ENCODE measurements at regions not wholly inside any gene's neighbourhood (a gene's known extent, or its start where the extent isn't known, plus 50 kb on each side); places are given as distances from the start of the nearest gene placed in this dataset.

DNA sequence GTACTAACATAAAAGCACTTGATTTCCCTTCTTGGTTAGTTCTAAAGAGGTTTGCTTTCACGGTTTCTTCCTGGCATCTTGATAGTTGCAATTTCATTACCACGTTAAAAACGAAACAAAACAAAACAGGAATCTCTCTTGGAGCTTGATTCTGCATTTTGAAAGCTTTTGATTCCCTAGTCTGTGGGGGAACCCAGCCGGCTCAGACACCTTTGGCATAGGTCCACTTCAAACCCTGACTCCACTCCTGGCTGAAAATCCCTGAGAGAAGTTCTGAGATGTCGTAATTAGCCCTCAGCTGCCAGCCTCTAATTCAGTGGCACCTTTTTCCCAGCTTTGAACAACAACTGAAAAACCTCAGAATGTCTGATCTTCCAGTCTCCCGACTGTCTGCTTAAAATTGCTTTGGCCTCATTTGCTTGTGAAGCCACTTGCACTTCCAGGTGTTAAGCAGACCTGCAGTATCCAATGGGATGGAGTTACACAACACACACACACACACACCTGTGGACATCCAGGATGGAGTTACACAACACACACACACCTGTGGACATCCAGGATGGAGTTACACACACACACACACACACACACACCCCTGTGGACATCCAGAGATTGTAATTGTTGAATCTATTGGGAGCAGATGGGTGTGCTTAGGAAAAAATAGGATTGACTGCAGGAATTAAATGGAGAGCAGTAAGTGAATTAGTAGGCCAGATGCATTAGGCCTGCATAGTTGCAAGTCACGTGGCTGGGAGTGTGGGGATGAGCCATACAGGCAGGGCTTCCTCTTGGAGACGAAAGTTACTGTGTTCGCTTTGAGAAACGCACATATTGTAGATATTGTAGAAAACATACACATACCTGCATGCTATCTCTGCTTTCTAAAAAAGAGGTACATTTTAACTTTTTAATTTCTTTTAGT, 285.6 kb upstream of the FMN2 start:
- TF ChIP-seq CTCF (IDR thresholded peaks at IDR 0.05; ENCODE audit: insufficient read depth, low read length, poor library complexity, severe bottlenecking) (no peak), EZH2phosphoT487 (conservative IDR thresholded peaks at IDR 0.05; ENCODE audit: low read length) (no peak)
